Panc1 (cell line): ENCODE measurements at regions not wholly inside any gene's neighbourhood (a gene's known extent, or its start where the extent isn't known, plus 50 kb on each side); places are given as distances from the start of the nearest gene placed in this dataset.

Experiments
- ATAC-seq: fragments of 200-7000 bp; cut with Tn5 transposase; 2 replicates; pipeline ENCODE4 v1.9.1; 2020; ENCODE audit warnings: mild to moderate bottlenecking, moderate library complexity
- BruUV-seq: library from RNA; stranded (reverse); fragments of 400-500 nt; replicated peaks from 2 replicates; lab custom pipeline; 2021; lab: Mats Ljungman, UMichigan
- CTCF ChIA-PET: fragments of 300-600 bp; sonication (Branson Sonifier 250); formaldehyde crosslinking; loops from one replicate; lab custom pipeline; 2022; ENCODE audit warnings: antibody characterized with exemption; lab: Charles Lee
- POLR2A ChIA-PET: fragments of 300-600 bp; sonication (Branson Sonifier 250); formaldehyde crosslinking; loops from one replicate; lab custom pipeline; 2022; ENCODE audit warnings: antibody characterized with exemption; lab: Charles Lee
- DNase-seq: peaks from one replicate; pipeline ENCODE4 v3.0.0-alpha.2; 2010; ENCODE audit warnings: low read depth, low spot score
- H3K27ac ChIP-seq: 2 replicates; pipeline ENCODE4 v1.5.1; 2011; ENCODE audit warnings: mild to moderate bottlenecking, low read length, inconsistent platforms
- H3K27me3 ChIP-seq: fragments of 200-500 bp; sonication (Bioruptor generic); 2 replicates; pipeline ENCODE4 v1.6.0; 2014; ENCODE audit warnings: low read length, inconsistent platforms; ENCODE audit not compliant: control insufficient read depth, insufficient read depth
- H3K36me3 ChIP-seq: fragments of 200-500 bp; sonication (Bioruptor generic); 2 replicates; pipeline ENCODE4 v1.5.1; 2014; ENCODE audit warnings: inconsistent platforms, mild to moderate bottlenecking, low read length, moderate library complexity; ENCODE audit not compliant: control insufficient read depth, insufficient read depth
- H3K4me1 ChIP-seq: 2 replicates; pipeline ENCODE4 v1.5.1; 2011; ENCODE audit warnings: inconsistent platforms, mild to moderate bottlenecking, low read length, moderate library complexity; ENCODE audit not compliant: control insufficient read depth, insufficient read depth
- H3K4me3 ChIP-seq, 2 experiments: 2 replicates each; pipeline ENCODE4 v1.5.1; 2011 to 2012; ENCODE audit warnings: low read depth in 2 of 2, low read length in 2 of 2, mild to moderate bottlenecking in 2 of 2, inconsistent platforms in 1 of 2, moderate library complexity in 1 of 2
- H3K9me3 ChIP-seq: fragments of 200-500 bp; sonication (Bioruptor generic); 2 replicates; pipeline ENCODE4 v1.5.1; 2014; ENCODE audit warnings: low read depth, mild to moderate bottlenecking, inconsistent platforms, low read length, moderate library complexity; ENCODE audit not compliant: control insufficient read depth, insufficient read depth
- POLR2AphosphoS5 ChIP-seq: IDR thresholded peaks from 2 replicates; pipeline ENCODE4 v1.6.1; 2012; ENCODE audit warnings: mild to moderate bottlenecking, low read depth, low read length, moderate library complexity
- REST ChIP-seq, 2 experiments: IDR thresholded peaks; 2 replicates each; pipeline ENCODE4 v1.6.1; 2011 to 2012; ENCODE audit warnings: low read depth in 2 of 2, control low read depth in 1 of 2, low read length in 1 of 2, mild to moderate bottlenecking in 1 of 2, moderate library complexity in 1 of 2; ENCODE audit not compliant: insufficient read depth in 1 of 2
- SIN3A ChIP-seq: IDR thresholded peaks from 2 replicates; pipeline ENCODE4 v1.6.1; 2012; ENCODE audit warnings: low read depth, mild to moderate bottlenecking, low read length, moderate library complexity, borderline replicate concordance; ENCODE audit not compliant: insufficient read depth
- TCF7L2 ChIP-seq: IDR thresholded peaks from 2 replicates; pipeline ENCODE4 v1.6.1; 2011; ENCODE audit warnings: mild to moderate bottlenecking, low read depth, low read length, inconsistent platforms
- in situ Hi-C: cut with HindIII; loops from 2 replicates; pipeline ENCODE4 v1.10.0; 2016; ENCODE audit warnings: low sequenced_read_pairs, low pct_unique_long_range_greater_than_20kb
- intact Hi-C: fragments of 100-400 bp; cut with micrococcal nuclease; formaldehyde crosslinking; loops from one replicate; pipeline ENCODE4 v1.10.0; 2022; ENCODE audit not compliant: unreplicated experiment
- TF ChIP-seq, protein P1 (sequence below): fragments of 450-650 bp; IDR thresholded peaks from 2 replicates; pipeline ENCODE4 v1.5.1; 2017; ENCODE audit warnings: mild to moderate bottlenecking

DNA sequence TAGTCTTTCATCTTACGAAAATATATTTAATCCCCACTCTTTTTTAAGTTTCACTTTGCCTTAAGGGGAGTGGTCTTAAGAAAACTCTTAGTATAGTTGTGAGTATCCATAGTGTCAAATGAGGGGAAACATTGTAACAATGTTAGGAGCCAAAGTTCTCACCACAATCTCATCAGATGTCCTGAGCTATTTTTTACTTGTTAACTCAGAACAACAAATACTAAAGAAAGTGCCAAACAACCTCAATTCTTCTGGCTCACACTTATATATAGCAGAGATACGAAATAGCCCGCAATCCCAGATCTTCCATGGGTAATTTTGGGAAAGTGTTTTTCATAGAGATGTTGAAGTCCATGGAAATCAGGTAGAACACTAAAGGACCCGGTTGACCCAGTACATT lies 194.0 kb upstream of the DMRT1 start:
- ChIA-PET CTCF (no interaction called here), POLR2A (no interaction called here)
- no peak for DNase-seq
- in situ Hi-C loops: no loop called here
- no peaks in the 10 kb centered on the region for H3K4me1 ChIP-seq
- H3K27me3 ChIP-seq: no peaks in the 10 kb centered on the region
- no peaks in the 10 kb centered on the region for H3K36me3 ChIP-seq
- ATAC-seq: no peak
- BruUV-seq: no TSS peak
- TF ChIP-seq SIN3A (no peak), POLR2AphosphoS5 (no peak), REST (IDR thresholded peaks at IDR 0.05; ENCODE audit: insufficient read depth in 1 of 2, low read depth in 2 of 2, low read length in 1 of 2) (no peak), TCF7L2 (no peak)
- TF ChIP-seq, protein P1, sequence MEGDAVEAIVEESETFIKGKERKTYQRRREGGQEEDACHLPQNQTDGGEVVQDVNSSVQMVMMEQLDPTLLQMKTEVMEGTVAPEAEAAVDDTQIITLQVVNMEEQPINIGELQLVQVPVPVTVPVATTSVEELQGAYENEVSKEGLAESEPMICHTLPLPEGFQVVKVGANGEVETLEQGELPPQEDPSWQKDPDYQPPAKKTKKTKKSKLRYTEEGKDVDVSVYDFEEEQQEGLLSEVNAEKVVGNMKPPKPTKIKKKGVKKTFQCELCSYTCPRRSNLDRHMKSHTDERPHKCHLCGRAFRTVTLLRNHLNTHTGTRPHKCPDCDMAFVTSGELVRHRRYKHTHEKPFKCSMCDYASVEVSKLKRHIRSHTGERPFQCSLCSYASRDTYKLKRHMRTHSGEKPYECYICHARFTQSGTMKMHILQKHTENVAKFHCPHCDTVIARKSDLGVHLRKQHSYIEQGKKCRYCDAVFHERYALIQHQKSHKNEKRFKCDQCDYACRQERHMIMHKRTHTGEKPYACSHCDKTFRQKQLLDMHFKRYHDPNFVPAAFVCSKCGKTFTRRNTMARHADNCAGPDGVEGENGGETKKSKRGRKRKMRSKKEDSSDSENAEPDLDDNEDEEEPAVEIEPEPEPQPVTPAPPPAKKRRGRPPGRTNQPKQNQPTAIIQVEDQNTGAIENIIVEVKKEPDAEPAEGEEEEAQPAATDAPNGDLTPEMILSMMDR: no peak
- no peak overlapping the region for H3K27ac ChIP-seq
- intact Hi-C loops: no loop called here
- no peak overlapping the region for H3K4me3 ChIP-seq
- no peaks in the 10 kb centered on the region for H3K9me3 ChIP-seq

DNA sequence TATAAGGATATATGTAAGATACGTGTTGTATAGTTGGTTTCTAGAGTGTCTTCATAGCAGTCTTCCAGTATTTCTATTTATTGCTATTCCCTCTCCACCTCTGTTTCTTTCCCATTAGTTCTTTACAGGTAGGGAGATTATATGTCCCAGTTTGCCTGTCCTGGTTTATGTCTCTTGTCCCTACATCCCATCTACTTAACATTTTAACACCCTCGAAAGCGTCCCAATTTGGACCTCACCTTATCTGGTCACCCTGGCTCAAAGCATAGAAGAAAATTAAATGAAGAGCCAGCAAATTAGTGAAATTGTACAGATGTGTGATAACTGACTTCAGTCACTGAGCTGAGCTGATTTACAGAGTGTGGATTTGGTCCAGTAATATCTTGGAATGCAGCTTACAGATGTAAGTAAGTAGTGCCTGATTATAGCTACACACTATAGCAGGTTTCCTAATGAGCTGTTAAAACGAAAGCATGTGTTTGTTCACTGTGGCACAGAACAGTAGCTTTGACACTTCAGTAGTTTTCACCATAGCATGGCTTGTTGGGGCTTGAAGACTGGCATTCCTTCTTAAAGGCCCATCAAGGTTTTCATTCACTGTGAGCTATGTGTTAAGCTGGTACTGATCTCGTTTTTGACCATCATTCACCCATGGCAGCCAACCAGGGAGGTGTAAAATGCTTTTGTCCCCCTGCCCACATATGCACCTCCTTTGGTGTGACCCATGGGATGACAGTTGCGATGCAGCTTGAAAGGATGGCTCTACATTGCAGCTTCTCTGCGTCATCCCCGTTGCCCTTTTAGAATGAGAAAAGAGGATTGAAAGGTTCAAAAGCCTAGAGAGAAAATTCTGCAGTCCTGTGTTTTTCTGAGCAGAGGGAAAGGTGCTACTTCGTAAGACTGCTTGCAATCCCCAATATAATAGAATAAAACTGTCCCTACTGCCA lies 192.1 kb upstream of the DMRT1 start:
- no TSS peak for BruUV-seq
- ChIA-PET CTCF (no interaction called here), POLR2A (interaction anchor here (0.6 kb wide), 1 partner anchor 24 kb away, joined by 4 read pairs; no protein-coding TSS in a partner anchor)
- H3K9me3 ChIP-seq: no peaks in the 10 kb centered on the region
- no peak for ATAC-seq
- no peaks in the 10 kb centered on the region for H3K4me1 ChIP-seq
- H3K36me3 ChIP-seq: no peaks in the 10 kb centered on the region
- in situ Hi-C loops: no loop called here
- H3K4me3 ChIP-seq: no peak overlapping the region
- no peak for DNase-seq
- intact Hi-C loops: no loop called here
- H3K27me3 ChIP-seq: no peaks in the 10 kb centered on the region
- H3K27ac ChIP-seq: no peak overlapping the region
- TF ChIP-seq, protein P1: no peak
- TF ChIP-seq TCF7L2: no peak
- TF ChIP-seq REST (IDR thresholded peaks at IDR 0.05; ENCODE audit: insufficient read depth in 1 of 2, low read depth in 2 of 2, low read length in 1 of 2): no peak
- no peak for TF ChIP-seq POLR2AphosphoS5
- TF ChIP-seq SIN3A: no peak
